Fibroblast of pulmonary artery (primary cell): ENCODE measurements at regions not wholly inside any gene's neighbourhood (a gene's known extent, or its start where the extent isn't known, plus 50 kb on each side); places are given as distances from the start of the nearest gene placed in this dataset.
A peak's percentile ranks its signal among the peaks of the same experiment; 100 is the strongest.

Experiments used
- DNase-seq: peaks from one replicate; pipeline ENCODE4 v3.0.0-alpha.2; 2010; ENCODE audit warnings: low read depth
- H3K4me3 ChIP-seq: replicated peaks from 2 replicates; pipeline ENCODE4 v1.5.1; 2011; ENCODE audit warnings: low read depth, mild to moderate bottlenecking, control low read depth, low read length, moderate library complexity
- CTCF ChIP-seq: IDR thresholded peaks from 2 replicates; pipeline ENCODE4 v1.5.1; 2011; ENCODE audit warnings: mild to moderate bottlenecking, control low read depth, low read length, inconsistent platforms; ENCODE audit errors: missing control alignments

GRCh38 chr7:94298943-94299342, 95.8 kb upstream of the COL1A2 start:
- peak; percentile 60 for DNase-seq
- no peak overlapping the region for H3K4me3 ChIP-seq
- no peak for TF ChIP-seq CTCF

GRCh38 chr7:94300176-94300835, 94.4 kb upstream of the COL1A2 start:
- TF ChIP-seq CTCF = no peak
- no peak overlapping the region for H3K4me3 ChIP-seq
- DNase-seq = no peak

- DNase-seq = peak; percentile 97
- peak overlapping the region; percentile 39 for H3K4me3 ChIP-seq
- TF ChIP-seq CTCF = peak; percentile 19
Measured at GRCh38 chr7:94301024-94301586, 93.6 kb upstream of the COL1A2 start.

- no peak for TF ChIP-seq CTCF
- H3K4me3 ChIP-seq = no peak overlapping the region
- DNase-seq = no peak
Measured at GRCh38 chr7:94303118-94303517, 91.6 kb upstream of the COL1A2 start.

GRCh38 chr7:94303695-94304094, 91.0 kb upstream of the COL1A2 start:
- DNase-seq = peak; percentile 86
- no peak overlapping the region for H3K4me3 ChIP-seq
- no peak for TF ChIP-seq CTCF

GRCh38 chr7:94304878-94305277, 89.8 kb upstream of the COL1A2 start:
- TF ChIP-seq CTCF = no peak
- no peak overlapping the region for H3K4me3 ChIP-seq
- DNase-seq = no peak

- TF ChIP-seq CTCF = no peak
- H3K4me3 ChIP-seq = no peak overlapping the region
- no peak for DNase-seq
Measured at GRCh38 chr7:94305836-94306235, 88.9 kb upstream of the COL1A2 start.
